Renal cortical epithelial cell (primary cell): ENCODE measurements at regions not wholly inside any gene's neighbourhood (a gene's known extent, or its start where the extent isn't known, plus 50 kb on each side); places are given as distances from the start of the nearest gene placed in this dataset.
A peak's percentile ranks its signal among the peaks of the same experiment; 100 is the strongest.
"Not testable (repeated sequence)": the region's sequence is repeated elsewhere in the genome, so short reads cannot be mapped to it uniquely, and the experiment has no call there.

Experiments used
- DNase-seq: peaks from one replicate; pipeline ENCODE4 v3.0.0-alpha.2; 2011; ENCODE audit warnings: low read depth

DNA sequence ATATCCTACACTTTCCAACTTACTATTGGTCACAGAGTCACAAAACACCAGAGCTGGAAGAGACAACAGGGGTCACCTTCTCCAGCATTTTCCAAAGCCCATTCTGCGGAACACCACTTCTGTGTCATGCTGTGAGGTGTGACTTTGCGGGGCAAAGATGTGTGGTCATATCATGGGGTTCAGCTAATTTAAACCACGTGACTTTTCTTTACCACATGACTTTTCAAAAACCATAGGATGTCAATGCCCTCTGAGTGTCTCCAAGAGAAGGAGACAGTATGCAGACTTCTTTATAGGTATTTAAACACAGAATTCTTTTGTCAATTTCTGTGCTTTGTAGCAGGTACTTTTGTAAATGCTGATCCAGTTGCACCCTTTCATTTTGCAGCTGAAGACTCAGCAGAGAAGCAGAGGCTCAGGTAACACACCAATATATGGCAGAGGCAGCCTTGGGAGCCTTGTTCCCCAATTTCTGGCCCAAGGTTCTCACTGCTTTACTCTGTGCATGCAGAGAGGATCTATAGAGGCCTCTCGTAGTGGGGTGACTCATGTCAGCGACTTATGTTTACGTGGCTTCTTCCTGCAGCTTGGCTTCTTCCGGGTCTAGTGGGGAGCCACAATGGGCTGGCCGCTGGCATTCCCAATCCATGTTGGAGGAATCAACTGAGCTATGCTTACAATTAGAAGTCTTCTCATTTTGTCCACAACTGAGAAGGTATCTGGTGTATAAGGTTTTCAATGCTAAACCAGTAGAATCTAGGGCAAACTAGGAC lies 104.0 kb upstream of the RHOBTB1 start:
- DNase-seq, result no peak

DNA sequence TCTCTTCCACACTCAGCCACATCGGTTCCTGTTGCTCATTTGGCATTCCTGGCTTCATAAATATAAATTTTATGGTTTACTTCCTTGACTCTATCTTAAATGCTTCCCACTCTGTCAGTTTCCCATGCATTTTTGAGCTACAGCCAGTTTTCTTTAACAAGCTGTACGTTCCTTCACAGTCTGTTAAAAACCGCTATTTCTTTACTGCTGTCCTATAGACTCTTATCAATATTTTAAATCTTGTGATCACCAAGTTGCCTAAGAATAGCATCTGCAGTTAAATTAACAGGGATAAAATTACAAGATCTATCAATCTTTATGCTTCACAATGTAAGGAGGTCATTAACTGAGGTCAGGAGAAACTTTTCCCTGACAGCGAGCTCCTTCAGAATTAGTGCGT lies 103.1 kb upstream of the RHOBTB1 start:
- DNase-seq, result no peak

DNA sequence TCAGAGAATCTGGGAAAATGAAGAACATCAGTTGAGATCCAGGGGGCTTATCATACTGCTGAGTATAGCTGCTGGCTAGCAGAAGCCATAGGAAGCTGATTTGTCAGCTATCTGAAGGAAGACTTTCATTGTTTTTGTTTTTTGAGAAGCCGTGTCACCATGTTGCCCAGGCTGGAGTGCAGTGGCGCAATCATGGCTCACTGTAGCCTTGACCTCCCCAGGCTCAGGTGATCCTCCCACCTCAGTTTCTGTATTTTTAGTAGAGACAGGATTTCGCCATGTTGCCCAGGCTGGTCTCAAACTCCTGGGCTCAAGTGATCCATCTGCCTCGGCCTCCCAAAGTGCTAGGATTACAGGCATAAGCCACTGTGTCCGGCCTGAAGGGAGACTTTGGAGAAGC lies 101.5 kb upstream of the RHOBTB1 start:
- not testable (repeated sequence) for DNase-seq

DNA sequence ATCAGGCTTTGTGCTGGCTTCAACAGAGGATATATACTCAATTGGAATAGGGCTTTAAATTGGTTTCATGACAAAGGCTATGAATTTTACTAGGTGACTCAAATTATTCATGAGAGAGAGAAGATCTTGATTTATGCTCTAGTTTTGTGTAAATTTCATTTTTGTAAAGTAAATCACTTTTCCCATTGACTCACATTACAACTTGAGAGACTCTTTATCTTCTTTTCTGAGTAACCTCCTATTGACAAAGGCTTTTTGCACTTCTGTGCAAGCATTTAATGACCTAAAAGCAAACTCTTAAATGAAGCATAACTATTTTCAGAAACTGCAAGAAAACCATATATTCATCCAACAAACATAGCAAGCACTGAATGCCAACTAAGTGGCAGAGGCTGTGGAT lies 98.5 kb upstream of the RHOBTB1 start:
- no peak for DNase-seq

DNA sequence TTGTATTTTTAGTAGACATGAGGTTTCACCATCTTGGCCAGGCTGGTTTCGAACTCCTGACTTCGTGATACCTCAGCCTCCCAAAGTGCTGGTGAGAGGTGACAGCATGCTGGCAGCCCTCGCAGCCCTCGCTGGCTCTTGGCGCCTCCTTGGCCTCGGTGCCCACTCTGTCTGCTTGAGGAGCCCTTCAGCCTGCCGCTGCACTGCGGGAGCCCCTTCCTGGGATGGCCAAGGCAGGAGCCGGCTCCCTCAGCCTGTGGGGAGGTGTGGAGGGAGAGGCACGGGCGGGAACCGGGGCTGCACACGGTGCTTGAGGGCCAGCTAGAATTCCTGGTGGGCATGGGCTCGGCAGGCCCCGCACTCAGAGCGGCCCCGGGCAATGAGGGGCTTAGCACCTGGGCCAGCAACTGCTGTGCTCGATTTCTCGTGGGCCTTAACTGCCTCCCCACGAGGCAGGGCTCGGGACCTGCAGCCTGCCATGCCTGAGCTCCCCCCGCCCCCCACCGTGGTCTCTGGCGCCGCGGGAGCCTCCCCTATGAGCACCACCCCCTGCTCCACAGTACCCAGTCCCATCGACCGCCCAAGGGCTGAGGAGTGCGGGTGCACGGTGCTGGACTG lies 96.5 kb upstream of the RHOBTB1 start:
- DNase-seq, result no peak

DNA sequence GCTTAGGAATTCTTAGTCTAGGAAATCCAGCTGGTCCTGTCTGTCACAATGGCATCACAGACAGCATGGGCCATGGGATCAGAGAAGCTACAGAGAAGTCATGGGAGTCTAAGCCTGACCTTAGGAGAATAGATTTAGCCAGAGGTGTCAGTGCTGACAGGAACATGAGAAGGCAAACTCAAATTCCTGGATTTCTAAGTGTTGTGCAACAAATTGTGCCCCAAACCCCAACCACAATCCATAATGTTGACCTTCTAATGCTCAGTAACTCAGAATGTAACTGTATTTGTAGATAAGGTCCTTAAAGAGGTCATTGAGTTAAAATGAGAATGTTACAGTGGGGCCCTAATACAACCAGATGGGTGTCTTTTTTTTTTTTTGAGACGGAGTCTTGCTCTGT lies 95.9 kb upstream of the RHOBTB1 start:
- DNase-seq, result no peak

DNA sequence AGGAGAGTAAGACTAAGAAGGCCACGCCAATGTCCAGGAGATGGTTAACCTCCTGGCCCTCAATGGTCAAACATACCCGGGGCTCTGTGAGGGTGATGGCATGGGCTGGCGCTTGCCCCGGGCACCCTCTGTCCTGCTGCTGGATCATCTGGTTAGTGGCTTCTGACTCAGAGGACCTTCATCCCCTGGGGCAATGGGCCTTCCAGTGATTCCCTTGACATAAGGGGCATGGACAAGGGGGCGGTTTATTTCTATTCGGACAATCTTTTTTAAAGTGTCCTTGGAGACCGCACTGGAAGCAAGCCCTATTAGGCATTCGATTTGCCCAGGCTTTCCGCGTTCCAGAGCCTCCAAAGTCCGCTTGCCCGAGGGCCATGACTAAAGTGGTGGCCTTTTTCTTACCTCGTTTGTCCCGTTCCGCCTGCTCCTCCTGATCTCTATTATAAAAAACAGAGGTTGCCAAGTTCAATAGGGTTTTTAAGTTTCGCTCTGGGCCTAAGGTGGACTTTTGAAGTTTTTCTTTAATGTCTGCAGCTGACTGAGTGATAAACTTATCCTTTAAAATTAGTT lies 93.4 kb upstream of the RHOBTB1 start:
- not testable (repeated sequence) for DNase-seq

DNA sequence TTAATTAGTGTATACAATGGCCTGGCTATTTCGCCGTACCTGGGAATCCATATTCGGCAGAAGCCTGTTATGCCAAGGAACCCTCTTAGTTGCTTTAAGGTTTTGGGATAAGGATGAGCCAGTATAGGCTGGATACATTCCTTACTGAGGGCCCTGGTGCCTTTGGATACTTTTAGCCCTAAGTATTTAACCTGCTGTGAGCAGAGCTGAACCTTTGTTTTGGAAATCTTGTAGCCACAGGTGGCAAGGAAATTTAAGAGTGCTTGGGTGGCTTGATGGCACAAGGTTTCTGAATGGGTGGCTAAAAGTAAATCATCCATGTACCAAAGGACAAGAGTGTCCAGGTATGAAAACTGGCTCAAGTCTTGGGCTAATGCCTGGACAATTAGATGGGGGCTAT lies 92.2 kb upstream of the RHOBTB1 start:
- not testable (repeated sequence) for DNase-seq

DNA sequence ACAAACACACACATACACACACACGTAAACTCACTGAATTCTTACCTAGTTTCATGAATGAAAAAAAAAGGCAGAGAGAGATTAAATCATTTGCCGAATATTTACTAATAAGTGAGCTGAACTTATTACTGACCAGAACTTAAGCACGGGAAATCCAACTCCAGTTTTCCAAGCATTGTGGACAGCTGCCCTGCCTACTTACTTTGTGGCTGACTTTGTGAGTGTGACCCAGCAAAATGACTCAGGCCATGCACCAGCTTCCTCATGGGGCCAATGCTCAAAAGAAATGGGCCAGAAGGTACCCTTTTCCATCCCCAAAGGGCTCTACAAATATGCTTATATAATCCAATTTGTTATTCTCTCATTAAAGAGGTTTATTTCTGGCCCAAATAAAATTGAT lies 87.4 kb upstream of the RHOBTB1 start:
- no peak for DNase-seq

DNA sequence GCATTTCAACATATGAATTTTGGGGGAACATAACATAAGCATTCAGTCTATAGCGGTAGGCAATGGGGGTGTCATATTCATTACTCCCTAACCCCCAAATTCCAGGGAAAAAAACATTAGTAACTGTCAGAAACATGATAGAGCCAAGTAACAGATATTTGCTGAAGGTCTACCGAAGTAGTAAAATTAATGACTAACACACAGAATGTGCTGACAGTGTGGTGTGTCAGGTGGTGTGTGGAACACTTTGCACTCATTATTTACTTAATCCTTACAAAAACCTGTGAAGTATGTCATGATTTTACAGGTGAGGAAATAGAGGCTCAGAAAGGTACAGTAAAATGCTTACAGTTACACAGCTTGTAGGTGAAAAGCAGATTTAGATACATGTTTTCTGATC lies 85.4 kb upstream of the RHOBTB1 start:
- DNase-seq, result peak; percentile 11

DNA sequence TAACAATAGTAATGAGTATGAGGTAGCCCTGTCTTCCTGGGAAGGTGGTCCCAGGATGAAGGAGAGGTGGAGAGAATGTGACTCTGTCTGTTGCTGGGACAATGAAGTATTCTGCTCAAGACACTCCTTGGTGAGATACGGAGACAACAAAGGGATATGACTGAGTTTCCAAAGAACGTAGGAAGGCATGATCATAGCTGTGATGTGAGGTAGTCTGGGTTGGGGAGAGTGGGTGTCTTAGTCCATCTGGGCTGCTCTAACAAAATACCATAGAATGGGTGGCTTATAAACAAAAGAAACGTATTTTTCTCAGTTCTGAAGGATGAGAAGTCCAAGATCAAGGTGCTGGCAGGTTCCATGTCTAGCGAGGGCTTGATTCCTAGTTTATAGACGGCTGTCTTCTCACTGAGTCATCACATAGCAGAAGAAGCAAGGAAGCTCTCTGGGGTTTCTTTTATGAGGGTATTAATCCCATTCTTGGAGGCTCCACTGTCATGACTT lies 84.9 kb upstream of the RHOBTB1 start:
- no peak for DNase-seq

DNA sequence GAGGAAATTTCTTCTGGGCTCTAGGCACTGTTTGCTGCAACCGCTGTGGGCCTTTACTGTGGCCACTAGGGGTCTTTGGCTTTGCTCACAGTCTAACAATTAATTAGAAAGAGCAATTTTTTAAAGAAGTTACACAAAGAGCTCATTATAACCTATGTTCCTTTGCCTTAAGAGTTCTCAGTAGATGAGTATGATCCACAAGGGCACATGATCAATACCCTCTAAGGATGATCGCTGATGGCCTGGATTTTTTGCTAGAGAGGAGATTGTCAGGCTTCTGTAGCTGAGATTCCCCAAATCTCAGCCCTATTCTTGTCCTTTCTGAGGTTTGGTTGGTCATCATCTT lies 80.8 kb upstream of the RHOBTB1 start:
- no peak for DNase-seq

DNA sequence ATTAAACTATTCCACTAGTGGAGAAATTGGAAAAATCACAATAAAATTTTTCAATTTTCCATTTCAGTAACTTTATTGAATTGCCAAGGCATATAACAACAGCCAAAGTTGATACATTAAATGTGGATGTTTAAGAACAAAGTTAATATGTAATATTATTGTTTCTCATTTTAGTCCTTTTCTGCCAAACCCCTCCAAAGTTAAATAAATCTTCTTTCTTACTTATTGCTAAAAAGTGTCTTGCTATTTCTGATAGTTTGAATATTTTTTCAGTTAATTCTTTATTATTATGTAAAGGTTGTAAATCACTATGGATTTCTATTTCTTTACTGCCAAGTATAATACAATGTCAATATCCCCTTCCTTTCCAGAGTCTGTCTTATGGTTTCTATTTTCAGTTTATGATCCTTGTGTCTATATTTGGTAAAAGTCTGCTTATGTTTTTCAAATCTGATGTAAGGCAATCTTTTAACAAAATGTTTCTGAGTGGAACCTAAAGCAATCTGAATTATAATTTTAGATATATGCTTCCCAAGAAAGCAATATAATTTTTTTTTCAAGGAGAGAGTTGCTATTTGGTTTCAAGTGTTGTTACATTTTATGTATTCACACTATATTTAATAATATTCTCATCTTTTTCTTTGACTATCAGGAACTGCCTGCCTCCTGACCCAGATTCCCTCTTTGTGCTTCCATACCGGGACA lies 80.3 kb upstream of the RHOBTB1 start:
- no peak for DNase-seq

DNA sequence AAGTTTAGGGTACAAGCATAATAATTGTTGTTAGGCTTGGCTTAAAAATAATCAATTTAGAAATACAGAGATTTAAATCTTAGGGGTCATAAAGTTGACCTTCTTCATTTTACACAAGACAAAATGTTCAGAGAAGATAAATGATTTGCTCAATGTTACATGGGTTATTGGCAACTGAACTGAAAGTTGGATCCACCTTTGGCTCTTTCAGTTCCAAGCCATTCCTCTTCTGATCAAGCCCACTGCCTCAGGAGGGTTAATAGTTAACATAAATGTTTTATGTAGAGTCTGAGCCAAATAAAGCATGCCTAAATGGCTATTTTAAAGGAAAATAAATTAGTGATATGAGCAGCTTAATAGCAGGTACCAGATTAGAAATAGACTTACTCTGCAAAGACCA lies 79.1 kb upstream of the RHOBTB1 start:
- peak; percentile 27 for DNase-seq

DNA sequence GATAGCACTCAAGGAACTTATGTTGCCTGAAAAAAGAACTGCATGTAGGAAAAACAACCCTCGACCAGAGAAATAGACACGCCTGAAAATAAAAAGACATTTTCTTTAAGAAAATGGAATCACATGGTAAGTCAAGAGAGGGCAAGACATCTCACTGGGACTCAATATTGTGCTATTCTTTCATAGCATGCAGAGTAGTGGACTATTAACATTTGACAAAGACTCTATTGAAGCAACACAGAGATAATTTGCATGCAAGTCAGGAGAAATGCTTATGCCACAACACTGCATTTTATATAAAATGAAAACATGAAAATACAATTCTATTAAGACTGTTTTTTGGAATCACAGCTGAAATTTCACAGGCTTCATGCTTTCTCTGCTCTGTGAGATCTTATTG lies 77.9 kb upstream of the RHOBTB1 start:
- no peak for DNase-seq

DNA sequence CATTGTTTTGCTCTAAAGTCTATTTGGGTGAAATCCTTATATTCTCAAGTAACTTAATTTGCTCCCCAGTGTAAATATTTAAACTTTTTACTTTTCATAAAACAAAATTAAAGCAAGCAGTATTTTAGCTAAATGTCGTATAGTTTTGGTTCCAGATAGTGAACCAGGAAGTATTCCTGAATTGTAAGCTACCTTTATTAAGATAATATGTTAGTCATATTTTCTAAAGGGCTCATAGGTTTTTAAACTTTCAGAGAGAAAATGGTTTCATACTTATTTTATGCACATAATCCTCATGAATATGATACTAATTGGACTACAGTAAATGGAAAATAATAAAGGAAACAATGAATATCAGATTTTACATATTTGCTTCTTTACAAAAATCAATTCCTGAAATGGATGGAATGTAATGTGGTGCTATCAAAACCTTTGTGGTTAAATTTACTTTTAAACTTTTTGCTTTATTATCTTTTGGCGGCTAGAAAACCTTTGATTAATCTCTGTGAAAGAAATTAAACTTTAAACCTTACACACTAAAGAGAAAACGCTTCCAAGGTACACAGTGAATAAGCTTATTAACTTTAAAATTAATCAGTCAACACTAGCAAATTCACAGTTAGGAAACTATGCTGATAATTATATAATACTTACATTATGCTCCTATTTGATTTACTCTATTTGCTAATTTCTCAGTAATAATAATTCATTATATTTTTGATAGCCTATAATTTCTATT lies 76.6 kb upstream of the RHOBTB1 start:
- DNase-seq, result no peak

DNA sequence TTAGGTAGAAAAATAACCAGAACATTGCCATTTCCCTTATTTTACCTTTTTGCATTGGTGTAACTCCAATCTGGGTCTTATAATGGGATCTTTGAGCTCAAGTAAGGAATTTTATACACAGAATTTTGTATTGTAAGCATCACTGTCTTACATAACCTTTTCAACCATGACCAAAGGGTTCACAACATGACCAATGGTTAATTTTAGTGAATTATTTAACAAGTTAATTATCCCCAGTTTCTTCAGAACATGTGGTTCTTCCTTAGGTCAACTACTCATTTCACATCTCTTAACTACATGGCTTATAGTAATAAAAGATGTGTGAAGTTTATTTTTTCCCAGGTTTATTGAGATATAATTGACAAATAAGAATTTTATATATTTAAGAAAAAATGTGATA lies 74.2 kb upstream of the RHOBTB1 start:
- DNase-seq, result peak; percentile 78

DNA sequence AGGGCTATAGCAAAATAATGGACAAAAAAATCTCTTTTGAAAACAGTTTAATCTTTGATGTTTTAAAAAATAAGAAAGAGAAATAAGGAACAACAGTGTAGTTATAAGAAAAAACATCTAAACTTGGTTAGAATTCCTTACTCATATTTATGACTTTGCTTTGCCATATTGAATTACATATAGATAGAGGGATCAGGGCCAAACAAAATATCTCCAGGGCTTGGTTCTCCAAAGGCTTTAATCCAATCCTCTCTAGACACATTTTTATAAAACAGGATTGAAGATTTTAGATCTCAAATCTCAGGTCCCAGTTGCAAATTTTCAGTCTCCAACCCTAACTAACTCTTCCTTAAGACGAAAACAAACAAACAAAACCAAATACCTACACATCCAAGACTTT lies 72.6 kb upstream of the RHOBTB1 start:
- no peak for DNase-seq

DNA sequence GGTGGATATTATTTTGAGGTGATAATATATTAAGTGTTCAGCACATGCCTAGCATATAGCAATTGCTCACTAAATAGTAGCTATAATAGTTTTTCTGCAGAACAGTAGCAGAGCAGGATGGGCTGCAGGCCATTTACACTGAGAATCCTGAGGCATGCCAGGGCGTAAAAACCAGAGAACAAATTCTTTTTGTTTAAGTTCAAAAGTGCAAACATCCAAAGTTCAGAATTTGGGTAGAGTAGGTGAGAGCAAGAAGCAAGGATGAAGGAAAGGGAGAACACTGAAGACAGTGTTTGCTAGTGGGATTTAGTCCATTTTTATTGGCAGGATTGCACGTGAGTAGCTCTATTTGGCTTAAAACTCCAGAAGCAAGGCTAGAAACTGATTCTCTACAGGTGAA lies 72.0 kb upstream of the RHOBTB1 start:
- DNase-seq, result no peak

DNA sequence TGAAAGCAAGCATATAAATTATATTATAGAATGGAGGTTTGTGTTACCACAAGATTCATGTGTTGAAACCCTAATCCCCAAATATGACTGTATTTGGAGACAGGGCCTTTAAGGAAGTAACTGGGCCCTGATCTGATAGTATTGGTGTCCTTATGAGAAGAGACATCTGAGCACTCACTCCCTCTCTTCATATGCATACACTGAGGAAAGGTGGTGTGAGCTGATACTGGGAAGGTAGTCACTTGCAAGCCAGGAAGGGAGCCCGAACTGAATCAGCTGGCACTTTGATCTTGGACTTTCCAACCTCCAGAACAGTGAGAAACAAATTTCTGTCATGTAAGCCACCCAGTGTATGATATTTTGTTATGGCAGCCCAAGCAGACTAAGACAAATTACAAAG lies 66.9 kb upstream of the RHOBTB1 start:
- no peak for DNase-seq

DNA sequence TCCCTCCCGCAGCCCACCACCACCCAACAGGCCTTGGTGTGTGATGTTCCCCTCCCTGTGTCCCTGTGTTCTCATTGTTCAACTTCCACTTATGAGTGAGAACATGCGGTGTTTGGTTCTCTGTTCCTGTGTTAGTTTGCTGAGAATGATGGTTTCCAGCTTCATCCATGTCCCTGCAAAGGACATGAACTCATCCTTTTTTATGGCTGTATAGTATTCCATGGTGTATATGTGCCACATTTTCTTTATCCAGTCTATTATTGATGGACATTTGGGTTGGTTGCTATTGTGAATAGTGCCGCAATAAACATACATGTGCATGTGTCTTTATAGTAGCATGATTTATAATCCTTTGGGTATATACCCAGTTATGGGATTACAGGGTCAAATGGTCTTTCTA lies 59.1 kb upstream of the RHOBTB1 start:
- not testable (repeated sequence) for DNase-seq

DNA sequence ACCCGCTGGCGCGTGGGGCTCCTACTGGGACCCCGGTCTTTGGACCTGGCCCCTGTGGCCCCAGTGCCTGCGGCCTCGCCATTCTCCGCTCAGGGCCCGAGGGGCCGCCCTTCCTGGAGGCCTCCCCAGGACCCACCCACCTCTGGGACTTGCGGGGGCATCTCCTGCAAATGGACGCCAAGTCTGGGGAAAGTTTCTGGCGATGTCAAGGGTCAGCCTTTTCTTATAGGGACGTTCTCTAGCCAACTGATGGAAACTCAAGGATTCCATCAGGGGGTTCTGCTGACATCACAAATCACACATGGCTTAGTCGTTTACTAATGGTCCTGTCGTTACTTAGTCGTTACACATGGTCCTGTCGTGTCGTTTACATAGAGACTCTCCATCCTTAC lies 57.7 kb upstream of the RHOBTB1 start:
- DNase-seq, result no peak
